Cerebellar cortex (tissue), 1 donor: ENCODE measurements at regions not wholly inside any gene's neighbourhood (a gene's known extent, or its start where the extent isn't known, plus 50 kb on each side); places are given as distances from the start of the nearest gene placed in this dataset.

Source experiments
- DNase-seq: peaks from one replicate; pipeline ENCODE4 v3.0.0-alpha.2; 2015; ENCODE audit warnings: low spot score

- DNase-seq: no peak
Observed at GRCh38 chr11:95485115-95485900, 254.3 kb upstream of the SESN3 start.

DNA sequence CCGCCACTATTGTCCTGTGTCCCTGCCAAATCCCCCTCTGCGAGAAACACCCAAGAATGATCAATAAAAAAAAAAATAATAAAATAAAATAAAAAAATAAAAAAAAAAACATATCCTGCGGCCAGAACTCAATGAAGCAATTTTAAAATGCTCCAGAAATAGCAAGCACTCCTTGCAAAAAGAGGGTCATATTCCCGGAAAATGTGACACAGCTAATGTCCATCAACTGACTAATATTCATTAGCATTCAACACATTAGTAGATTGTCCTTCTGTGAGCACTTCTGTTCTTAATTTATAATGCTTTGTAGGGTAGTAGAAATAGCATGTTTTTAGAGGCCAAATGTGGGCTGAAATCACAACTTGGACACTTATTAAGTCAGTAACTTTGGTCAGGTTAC is 252.3 kb upstream of the SESN3 start:
- no peak for DNase-seq

- DNase-seq: no peak
Observed at GRCh38 chr11:95478003-95478402, 247.0 kb upstream of the SESN3 start.

- DNase-seq: no peak
Observed at GRCh38 chr11:95469258-95469657, 238.3 kb upstream of the SESN3 start.

- no peak for DNase-seq
Observed at GRCh38 chr11:95466416-95466815, 235.4 kb upstream of the SESN3 start.

- no peak for DNase-seq
Observed at GRCh38 chr11:95465887-95466286, 234.9 kb upstream of the SESN3 start.

DNA sequence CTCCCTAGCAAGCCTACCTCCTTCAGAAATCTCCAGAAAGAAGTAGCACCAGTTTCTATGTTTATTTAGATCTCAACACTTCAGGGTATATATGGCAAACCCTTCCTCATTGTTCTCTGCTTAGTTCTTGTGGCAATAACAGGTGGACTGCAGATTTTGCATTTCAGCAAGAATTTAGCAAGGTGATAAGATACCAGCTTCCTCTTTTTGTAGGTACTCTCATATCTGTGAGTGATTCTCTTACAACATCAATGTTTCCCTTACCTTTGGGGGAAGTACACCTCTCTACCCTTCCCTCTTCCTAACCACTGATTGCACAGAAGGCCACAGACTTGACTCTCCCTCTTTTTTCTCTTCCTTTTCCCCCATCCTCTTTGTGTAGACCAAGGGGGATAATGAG is 230.9 kb upstream of the SESN3 start:
- no peak for DNase-seq

- DNase-seq: no peak
Observed at GRCh38 chr11:95461348-95461747, 230.3 kb upstream of the SESN3 start.

- DNase-seq: no peak
Observed at GRCh38 chr11:95459291-95460042, 228.5 kb upstream of the SESN3 start.

GRCh38 chr11:95456714-95457491 is 225.9 kb upstream of the SESN3 start:
- no peak for DNase-seq

DNA sequence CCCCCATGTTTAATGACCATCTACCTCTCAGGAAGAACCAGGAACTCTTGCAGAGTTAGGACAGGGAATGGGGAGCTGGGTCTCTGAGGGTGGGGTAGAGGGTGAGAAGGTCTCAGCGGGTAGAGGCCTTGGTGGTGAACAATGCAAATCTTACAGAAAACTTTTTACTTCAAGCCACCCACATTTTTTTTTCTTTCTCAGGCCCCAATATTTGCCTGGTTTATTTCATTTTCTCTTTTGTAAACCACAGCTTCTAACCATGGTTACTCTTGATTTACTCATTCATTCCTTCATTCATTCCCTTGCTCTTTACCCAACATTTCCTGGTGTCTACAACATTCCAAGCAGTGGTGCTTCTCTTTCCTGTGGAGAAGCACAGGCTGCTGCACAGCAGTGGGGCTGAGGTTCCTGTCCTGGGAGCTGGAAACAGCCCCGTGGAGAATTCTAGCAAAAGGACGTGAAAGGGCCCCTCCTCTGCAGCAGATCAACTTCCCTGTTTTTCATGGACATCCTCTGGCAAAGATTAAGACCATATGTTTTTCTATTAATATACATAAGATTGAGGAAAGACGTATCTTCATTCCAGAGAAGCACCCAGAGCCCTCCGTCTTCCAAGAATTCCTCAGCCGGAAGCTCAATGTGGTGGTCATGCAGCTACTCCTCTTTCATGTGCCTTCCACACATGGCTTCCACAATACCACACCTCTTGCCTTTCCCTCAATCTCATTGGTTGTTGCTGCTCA is 224.4 kb upstream of the SESN3 start:
- DNase-seq: no peak

DNA sequence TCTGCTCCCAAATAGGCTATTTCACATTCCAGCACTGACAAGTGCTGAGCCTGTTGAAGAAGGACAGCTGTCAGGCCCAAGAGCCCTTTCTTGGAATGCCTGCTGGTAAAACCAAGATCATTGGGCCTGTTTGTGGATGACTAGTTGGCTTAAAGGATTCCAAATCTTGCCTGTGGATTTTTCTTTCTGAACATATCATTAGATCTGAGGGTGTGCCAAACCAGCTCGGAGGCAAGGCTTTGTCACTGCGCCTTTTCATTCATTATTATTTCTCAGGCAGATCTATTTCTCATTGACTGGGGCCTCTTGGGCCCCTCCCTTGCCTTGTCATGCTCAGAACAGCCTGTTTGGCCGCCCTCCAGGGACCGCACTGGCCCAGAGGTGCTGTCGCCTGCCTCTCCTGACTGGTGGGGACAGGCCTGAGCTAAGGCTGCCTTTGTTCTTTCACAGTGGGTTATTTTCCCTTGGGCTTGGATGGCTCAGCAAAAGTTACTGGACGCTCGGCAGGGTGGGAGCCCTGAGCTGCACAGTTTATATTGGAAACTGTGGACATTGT is 222.7 kb upstream of the SESN3 start:
- no peak for DNase-seq

DNA sequence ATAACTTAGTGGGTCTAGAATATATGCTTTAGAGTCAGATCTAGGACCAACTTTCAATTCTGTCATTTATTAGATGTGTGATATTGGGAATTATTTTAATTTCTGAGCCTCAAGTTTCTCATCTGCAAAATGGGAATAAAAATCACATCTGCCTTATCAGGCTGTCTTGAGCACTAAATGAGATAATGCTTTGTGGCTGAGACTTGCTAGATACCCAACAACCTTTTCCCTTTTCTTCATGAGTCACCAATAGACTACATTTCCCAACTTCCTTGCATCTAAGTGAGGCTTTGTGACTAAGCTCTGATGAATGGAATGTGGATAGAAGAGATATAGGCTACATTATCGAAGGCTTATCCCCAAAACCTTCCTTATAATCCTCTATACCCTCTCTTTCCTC is 220.7 kb upstream of the SESN3 start:
- DNase-seq: no peak

DNA sequence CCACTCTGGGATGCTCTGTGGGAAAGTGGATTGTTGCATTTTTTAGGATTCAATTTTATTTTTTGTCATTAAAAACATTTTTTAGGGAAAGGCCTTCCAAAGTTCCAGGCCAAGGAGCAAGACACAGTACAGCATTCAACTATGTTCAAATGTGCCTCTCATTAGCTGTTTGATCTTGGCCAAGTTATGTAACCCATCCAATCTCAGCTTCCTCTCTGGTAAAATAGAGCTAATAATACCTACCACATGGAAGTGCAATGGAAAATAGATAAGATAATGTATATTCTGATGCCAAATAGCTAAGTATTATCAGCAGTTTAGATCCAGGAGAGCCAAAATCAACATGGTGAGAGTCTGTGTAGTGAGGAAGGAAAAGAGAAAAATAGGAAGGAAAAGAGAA is 220.3 kb upstream of the SESN3 start:
- DNase-seq: no peak

GRCh38 chr11:95450547-95451123 is 219.6 kb upstream of the SESN3 start:
- no peak for DNase-seq

GRCh38 chr11:95445746-95446333 is 214.8 kb upstream of the SESN3 start:
- no peak for DNase-seq

- DNase-seq: no peak
Observed at GRCh38 chr11:95444309-95445241, 213.6 kb upstream of the SESN3 start.

- DNase-seq: no peak
Observed at GRCh38 chr11:95443386-95443785, 212.4 kb upstream of the SESN3 start.

DNA sequence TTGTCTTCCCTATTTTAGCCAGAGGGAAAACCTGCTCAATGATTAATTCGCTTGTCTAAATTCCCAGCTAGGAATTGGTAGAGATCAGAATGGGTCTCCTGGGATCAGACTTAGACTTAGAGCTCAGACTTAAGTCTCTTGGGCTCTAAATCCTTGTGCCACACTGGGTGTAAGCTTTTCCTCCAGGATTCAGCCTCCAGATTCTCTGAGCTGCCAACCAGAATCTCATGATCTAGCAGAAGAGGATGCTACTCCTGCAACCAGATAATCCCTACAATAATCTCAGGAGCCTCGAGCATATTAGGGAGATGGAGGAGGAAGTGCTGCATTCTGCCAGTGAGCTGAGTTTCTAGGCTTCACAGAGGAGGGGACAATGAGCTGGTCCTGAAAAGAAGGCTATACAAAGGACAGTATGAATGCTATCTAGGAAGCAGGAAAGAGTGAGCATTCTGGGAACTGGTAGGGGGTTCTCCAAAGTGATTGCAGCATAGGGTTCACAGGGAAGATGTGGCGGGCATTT is 211.6 kb upstream of the SESN3 start:
- no peak for DNase-seq
